Thyroid gland (tissue), 4 donors: ENCODE measurements at regions not wholly inside any gene's neighbourhood (a gene's known extent, or its start where the extent isn't known, plus 50 kb on each side); places are given as distances from the start of the nearest gene placed in this dataset.
"Not testable (repeated sequence)": the region's sequence is repeated elsewhere in the genome, so short reads cannot be mapped to it uniquely, and the experiment has no call there.

Source experiments
- DNase-seq, 2 donors: peaks; one replicate each; pipeline ENCODE4 v3.0.0-alpha.2; 2019
- H3K27ac ChIP-seq, 3 donors: fragments of 200-600 bp; sonication (generic); 1 replicate in 2 of 3; 2 replicates in 1 of 3; pipeline ENCODE4 v1.5.1; 2016 to 2019; ENCODE audit warnings: mild to moderate bottlenecking in 1 of 3, moderate library complexity in 1 of 3
- H3K27me3 ChIP-seq: fragments of 200-600 bp; sonication (generic); one replicate; pipeline ENCODE4 v1.5.1; 2019
- H3K36me3 ChIP-seq, 2 donors: fragments of 200-600 bp; sonication (generic); one replicate each; pipeline ENCODE4 v1.5.1; 2016 to 2019
- H3K4me1 ChIP-seq, 2 donors: fragments of 200-600 bp; sonication (generic); one replicate each; pipeline ENCODE4 v1.5.1; 2017 to 2019
- H3K4me3 ChIP-seq, 3 donors: fragments of 200-600 bp; sonication (generic); replicated peaks in 1 of 3; 1 replicate in 2 of 3; 2 replicates in 1 of 3; pipeline ENCODE4 v1.5.1; 2016; ENCODE audit warnings: mild to moderate bottlenecking in 1 of 3
- H3K9me3 ChIP-seq: fragments of 200-600 bp; sonication (generic); one replicate; pipeline ENCODE4 v1.5.1; 2017
- CTCF ChIP-seq, 6 experiments: fragments of 200-600 bp in 3 of 6; fragments of 450-650 bp in 3 of 6; sonication (generic) in 3 of 6; IDR thresholded peaks; one replicate each; pipeline ENCODE4 v1.5.1; 2016 to 2019; ENCODE audit warnings: antibody characterized with exemption in 6 of 6, mild to moderate bottlenecking in 2 of 6, inconsistent platforms in 1 of 6, moderate library complexity in 1 of 6
- POLR2A ChIP-seq, 2 donors: fragments of 450-650 bp; IDR thresholded peaks; one replicate each; pipeline ENCODE4 v1.6.1; 2017; ENCODE audit warnings: antibody characterized with exemption in 2 of 2, mild to moderate bottlenecking in 2 of 2, moderate library complexity in 1 of 2
- WGBS, 2 donors: methylation state at CpG; one replicate each; pipeline ENCODE4 v1.1.5; 2017; 5-methylcytosine and 5-hydroxymethylcytosine counted together
- intact Hi-C: fragments of 100-400 bp; cut with DNase I; formaldehyde crosslinking; loops from one replicate; pipeline ENCODE4 v1.15.1; 2023

DNA sequence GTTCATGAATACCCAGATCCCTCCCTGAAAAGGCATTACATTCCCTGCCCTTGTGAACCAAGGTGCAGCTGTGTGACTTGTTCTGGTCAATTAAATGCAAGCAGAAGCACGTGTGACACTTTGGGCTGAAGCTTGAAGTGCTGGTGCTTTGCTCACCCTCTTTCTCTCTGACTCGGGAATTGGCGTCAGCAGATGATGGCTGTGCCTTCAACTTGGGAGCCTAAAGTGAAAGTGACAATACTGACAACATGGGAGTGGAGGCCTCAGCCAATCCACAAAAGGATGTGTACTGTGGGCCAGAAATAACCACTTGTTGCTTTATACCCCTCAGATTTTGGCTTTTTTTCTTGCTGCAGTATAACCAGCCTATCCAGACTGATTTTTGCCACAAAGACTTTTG lies 148.3 kb upstream of the THY1 start:
- H3K36me3 ChIP-seq = no peaks in the 10 kb centered on the region
- WGBS, 2 donors = 53 to 56% methylated on average over 3 of the region's 3 CpGs
- no peak overlapping the region for H3K4me3 ChIP-seq
- no peak overlapping the region for H3K27ac ChIP-seq
- TF ChIP-seq CTCF (IDR thresholded peaks at IDR 0.05) = no peak
- H3K4me1 ChIP-seq = peaks cover 6 to 14% of the 10 kb centered on the region in 2 donors
- no peak for DNase-seq
- no peaks in the 10 kb centered on the region for H3K27me3 ChIP-seq
- H3K9me3 ChIP-seq = no peaks in the 10 kb centered on the region
- intact Hi-C loops = no loop called here

DNA sequence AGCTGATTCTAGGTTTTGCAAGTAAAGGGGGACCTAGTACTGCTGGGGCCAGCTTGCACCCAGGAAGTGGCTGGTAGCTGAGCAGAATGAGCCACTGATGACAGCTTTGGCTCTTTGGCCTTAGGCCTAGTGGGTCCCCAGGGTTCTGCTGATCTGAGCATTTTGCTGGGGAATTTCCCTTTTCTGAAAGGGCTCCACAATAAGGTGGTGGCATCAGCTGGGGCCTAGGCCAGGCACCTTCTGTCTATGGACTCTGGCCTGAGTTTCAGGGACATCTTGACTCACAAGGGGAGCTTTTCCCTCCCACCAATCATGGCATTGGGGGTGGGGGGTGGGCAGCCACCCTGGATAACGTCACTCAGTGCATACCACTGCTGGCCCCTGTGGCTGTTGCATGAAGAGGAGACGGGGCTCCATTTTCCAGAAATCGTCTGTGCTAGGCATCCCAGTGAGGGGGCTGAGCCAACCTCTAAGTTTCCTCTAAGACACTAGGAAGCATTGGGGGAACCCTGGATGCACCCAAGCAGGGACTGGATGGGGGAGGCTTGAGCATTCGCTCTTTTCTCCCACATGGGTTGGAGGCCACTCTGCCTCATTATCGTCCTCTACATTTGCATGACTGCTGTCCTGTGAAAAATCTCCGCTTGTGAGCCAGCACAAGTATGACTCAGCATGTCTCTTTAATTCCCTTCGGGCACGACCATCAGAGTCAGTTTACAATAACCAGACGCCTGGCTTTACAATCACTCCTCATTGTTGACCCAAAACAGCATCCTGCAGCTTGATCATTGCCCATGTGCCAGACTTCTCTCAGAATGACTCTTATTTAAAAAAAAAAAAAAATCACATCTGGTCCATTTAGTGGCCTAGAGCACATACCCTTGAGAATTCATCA lies 145.0 kb upstream of the THY1 start:
- H3K27me3 ChIP-seq = no peaks in the 10 kb centered on the region
- no peak overlapping the region for H3K27ac ChIP-seq
- H3K4me3 ChIP-seq = no peak overlapping the region
- no peaks in the 10 kb centered on the region for H3K9me3 ChIP-seq
- intact Hi-C loops = no loop called here
- H3K36me3 ChIP-seq = no peaks in the 10 kb centered on the region
- H3K4me1 ChIP-seq = peaks cover 6 to 14% of the 10 kb centered on the region in 2 donors
- WGBS, 2 donors = 29 to 37% methylated on average over 9 of the region's 9 CpGs
- no peak for TF ChIP-seq CTCF (IDR thresholded peaks at IDR 0.05)
- no peak for TF ChIP-seq POLR2A (IDR thresholded peaks at IDR 0.05)
- peak; percentile 41 to 53 for DNase-seq

DNA sequence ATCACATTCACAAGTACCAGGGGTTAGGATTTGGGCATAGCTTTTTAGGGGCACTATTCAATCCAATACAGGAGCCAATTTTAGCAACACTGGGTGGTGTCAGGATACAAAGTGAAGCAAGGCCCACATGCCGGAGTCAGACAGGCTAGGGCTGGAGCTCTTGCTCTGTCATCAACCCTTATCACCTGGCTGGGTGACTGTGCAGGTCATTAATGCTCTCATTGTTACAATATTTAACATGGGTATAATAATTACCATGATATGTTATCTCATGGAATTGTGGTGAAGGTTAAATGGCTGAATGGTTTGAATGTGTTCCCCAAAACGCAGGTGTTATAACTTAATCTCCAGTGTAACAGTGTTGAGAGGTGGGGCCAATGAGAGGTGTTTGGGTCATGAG lies 143.3 kb upstream of the THY1 start:
- Histone ChIP-seq H3K4me1 (peaks cover 6 to 14% of the 10 kb centered on the region in 2 donors), H3K27ac (no peak overlapping the region), H3K4me3 (no peak overlapping the region), H3K27me3 (no peaks in the 10 kb centered on the region), H3K9me3 (no peaks in the 10 kb centered on the region), H3K36me3 (no peaks in the 10 kb centered on the region)
- 97 to 100% methylated on average over 2 of the region's 2 CpGs for WGBS, 2 donors
- intact Hi-C loops = no loop called here
- no peak for DNase-seq
- TF ChIP-seq CTCF (IDR thresholded peaks at IDR 0.05) = no peak

DNA sequence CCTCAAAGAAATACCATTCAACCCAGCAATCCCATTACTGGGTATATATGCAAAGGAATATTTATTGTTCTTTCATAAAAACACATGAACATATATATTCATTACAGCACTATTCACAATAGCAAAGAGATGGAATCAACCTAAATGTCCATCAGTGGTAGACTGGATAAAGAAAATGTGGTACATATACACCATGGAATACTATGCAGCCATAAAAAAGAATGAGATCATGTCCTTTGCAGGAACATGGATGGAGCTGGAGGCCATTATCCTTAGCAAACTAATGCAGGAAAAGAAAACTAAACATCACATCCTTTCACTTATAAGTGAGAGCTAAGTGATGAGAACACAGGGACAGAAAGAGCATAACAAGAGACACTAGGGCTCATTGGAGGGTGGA lies 142.7 kb upstream of the THY1 start:
- intact Hi-C loops = not testable (repeated sequence)

DNA sequence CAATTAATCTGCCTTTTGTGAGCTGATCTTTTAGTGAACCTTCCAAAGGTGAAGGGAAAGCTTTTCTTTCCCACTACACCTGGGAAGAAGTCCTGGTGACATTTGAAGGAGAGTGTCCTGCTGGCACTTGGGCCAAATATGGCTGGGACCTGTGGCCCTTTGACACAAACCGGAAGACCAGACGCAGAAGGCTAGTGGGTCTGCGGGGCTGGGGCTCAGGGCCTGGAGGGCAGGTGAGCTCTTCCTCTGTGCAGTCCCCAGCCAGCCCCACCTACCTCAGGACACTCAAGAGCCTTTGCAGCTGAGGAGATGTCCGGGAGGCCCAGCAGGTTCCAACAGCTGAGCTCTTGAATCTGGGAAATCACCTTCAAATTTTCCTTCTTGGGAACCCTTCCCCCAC lies 138.0 kb upstream of the THY1 start:
- intact Hi-C loops = no loop called here
- no peak for DNase-seq
- no peaks in the 10 kb centered on the region for H3K9me3 ChIP-seq
- H3K27ac ChIP-seq = no peak overlapping the region
- H3K4me3 ChIP-seq = no peak overlapping the region
- no peaks in the 10 kb centered on the region for H3K4me1 ChIP-seq
- TF ChIP-seq POLR2A (IDR thresholded peaks at IDR 0.05) (no peak), CTCF (IDR thresholded peaks at IDR 0.05) (no peak)
- WGBS, 2 donors = 64 to 67% methylated on average over 2 to 4 of the region's 4 CpGs
- no peaks in the 10 kb centered on the region for H3K27me3 ChIP-seq
- no peaks in the 10 kb centered on the region for H3K36me3 ChIP-seq

More for the DNA sequence above, 142.7 kb upstream of the THY1 start:
- H3K4me3 ChIP-seq, H3K27me3 ChIP-seq, H3K36me3 ChIP-seq, H3K9me3 ChIP-seq, DNase-seq, H3K27ac ChIP-seq: not testable (repeated sequence)
- H3K4me1 ChIP-seq = peaks cover 6 to 14% of the 10 kb centered on the region in 2 donors
